KMS-11 (cell line): ENCODE measurements at regions not wholly inside any gene's neighbourhood (a gene's known extent, or its start where the extent isn't known, plus 50 kb on each side); places are given as distances from the start of the nearest gene placed in this dataset.

Source experiments
- H2AFZ ChIP-seq: fragments of 200-600 bp; sonication (generic); 2 replicates; pipeline ENCODE4 v1.6.1; 2016; ENCODE audit warnings: antibody characterized with exemption, mixed run types, low read depth
- H3K27ac ChIP-seq: fragments of 200-600 bp; sonication (generic); 2 replicates; pipeline ENCODE4 v1.6.1; 2016; ENCODE audit warnings: mild to moderate bottlenecking, mixed run types
- H3K27me3 ChIP-seq: fragments of 200-600 bp; sonication (generic); 2 replicates; pipeline ENCODE4 v1.6.1; 2017; ENCODE audit warnings: mild to moderate bottlenecking, low read depth, mixed run types, moderate library complexity; ENCODE audit not compliant: insufficient read depth
- H3K36me3 ChIP-seq: fragments of 200-600 bp; sonication (generic); 2 replicates; pipeline ENCODE4 v1.6.1; 2017; ENCODE audit warnings: mild to moderate bottlenecking, mixed run types; ENCODE audit not compliant: insufficient read depth
- H3K4me1 ChIP-seq: fragments of 200-600 bp; sonication (generic); 2 replicates; pipeline ENCODE4 v1.6.1; 2016; ENCODE audit warnings: mild to moderate bottlenecking, low read depth, mixed run types; ENCODE audit not compliant: poor library complexity, severe bottlenecking
- H3K4me2 ChIP-seq: fragments of 200-600 bp; sonication (generic); 2 replicates; pipeline ENCODE4 v1.7.0; 2016; ENCODE audit warnings: mild to moderate bottlenecking, mixed run types
- H3K4me3 ChIP-seq: fragments of 200-600 bp; sonication (generic); IDR thresholded peaks from 2 replicates; pipeline ENCODE4 v1.6.1; 2017; ENCODE audit warnings: low read depth, low read length, mixed read lengths; ENCODE audit not compliant: insufficient read depth
- H3K79me2 ChIP-seq: fragments of 200-600 bp; sonication (generic); 2 replicates; pipeline ENCODE4 v1.6.1; 2016; ENCODE audit warnings: low read depth, mixed run types; ENCODE audit not compliant: insufficient read depth
- H3K9ac ChIP-seq: fragments of 200-600 bp; sonication (generic); 2 replicates; pipeline ENCODE4 v1.6.1; 2016; ENCODE audit warnings: mild to moderate bottlenecking, mixed run types
- H4K20me1 ChIP-seq: fragments of 200-600 bp; sonication (generic); 2 replicates; pipeline ENCODE4 v1.6.1; 2016; ENCODE audit warnings: mild to moderate bottlenecking, mixed run types; ENCODE audit not compliant: insufficient read depth
- CTCF ChIP-seq: fragments of 200-600 bp; sonication (generic); conservative IDR thresholded peaks from 2 replicates; pipeline ENCODE4 v1.6.1; 2017; ENCODE audit warnings: low read depth, mild to moderate bottlenecking, antibody characterized with exemption, low read length, moderate library complexity, mixed read lengths

- H3K27ac ChIP-seq, result no peak overlapping the region
- H3K4me2 ChIP-seq, result no peak overlapping the region
- TF ChIP-seq CTCF, result no peak
- H2AFZ ChIP-seq, result no peak overlapping the region
- peaks cover 4% of the 10 kb centered on the region for H3K4me1 ChIP-seq
- no peaks in the 10 kb centered on the region for H3K36me3 ChIP-seq
- H3K4me3 ChIP-seq, result no peak overlapping the region
- no peaks in the 10 kb centered on the region for H3K79me2 ChIP-seq
- H3K27me3 ChIP-seq, result no peaks in the 10 kb centered on the region
- no peaks in the 10 kb centered on the region for H4K20me1 ChIP-seq
- H3K9ac ChIP-seq, result no peak overlapping the region
These were observed 60.6 kb upstream of the DDHD1 start for GRCh38 chr14:53213761-53214160.

- no peak overlapping the region for H3K4me3 ChIP-seq
- no peak overlapping the region for H2AFZ ChIP-seq
- H3K4me2 ChIP-seq, result no peak overlapping the region
- no peaks in the 10 kb centered on the region for H3K79me2 ChIP-seq
- no peak for TF ChIP-seq CTCF
- no peaks in the 10 kb centered on the region for H3K4me1 ChIP-seq
- no peaks in the 10 kb centered on the region for H4K20me1 ChIP-seq
- H3K36me3 ChIP-seq, result no peaks in the 10 kb centered on the region
- no peak overlapping the region for H3K9ac ChIP-seq
- no peak overlapping the region for H3K27ac ChIP-seq
- no peaks in the 10 kb centered on the region for H3K27me3 ChIP-seq
These were observed 56.2 kb upstream of the DDHD1 start for GRCh38 chr14:53209370-53209769.
